Fibroblast of skin of scalp (primary cell): ENCODE measurements at regions not wholly inside any gene's neighbourhood (a gene's known extent, or its start where the extent isn't known, plus 50 kb on each side); places are given as distances from the start of the nearest gene placed in this dataset.
"Not testable (repeated sequence)": the region's sequence is repeated elsewhere in the genome, so short reads cannot be mapped to it uniquely, and the experiment has no call there.

Experiments
- DNase-seq: peaks from one replicate; pipeline ENCODE4 v3.0.0-alpha.2; 2013

GRCh38 chr7:41463770-41464470 is 239.0 kb downstream of the INHBA start:
- no peak for DNase-seq

- no peak for DNase-seq
Measured at GRCh38 chr7:41459623-41460261, 243.1 kb downstream of the INHBA start.

DNA sequence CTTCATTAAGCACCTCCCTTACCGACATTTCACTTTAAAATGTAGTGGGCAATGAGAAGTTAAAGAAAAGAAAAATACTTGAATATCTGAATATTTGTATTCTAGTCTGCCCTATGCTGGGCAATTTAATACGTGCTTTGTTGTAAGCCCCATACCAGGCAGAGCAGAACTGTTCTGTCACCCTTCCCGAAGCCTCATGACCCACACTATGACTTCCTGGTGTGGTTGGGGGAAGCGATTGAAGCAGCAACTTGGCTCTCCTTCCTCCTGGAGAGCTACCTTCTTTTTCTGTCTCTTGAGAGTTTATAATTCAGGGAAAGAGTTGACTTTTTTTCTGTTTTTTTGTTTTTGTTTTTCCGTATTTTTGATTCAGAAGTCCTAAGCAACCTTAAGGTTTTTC is 243.7 kb downstream of the INHBA start:
- no peak for DNase-seq

GRCh38 chr7:41457832-41458437 is 245.0 kb downstream of the INHBA start:
- DNase-seq: no peak

DNA sequence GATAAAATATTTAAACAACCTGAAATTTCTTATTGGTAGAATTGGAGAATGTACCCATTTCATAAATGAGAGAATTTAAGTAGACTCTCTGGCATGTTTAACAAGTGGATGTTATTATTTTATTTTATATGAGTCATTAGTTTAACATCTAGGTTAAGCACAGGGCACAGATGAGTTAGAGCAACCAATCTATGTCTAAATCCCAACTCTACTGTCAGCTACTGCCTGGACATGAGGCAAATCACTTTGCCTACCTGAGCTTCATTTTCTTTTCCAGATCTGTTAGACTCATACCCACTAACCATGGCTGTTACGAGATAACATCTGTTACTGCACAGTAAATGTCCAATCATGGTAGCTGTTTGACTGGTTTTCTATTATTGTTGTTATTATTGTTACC is 251.1 kb downstream of the INHBA start:
- peak; percentile 24 for DNase-seq

- no peak for DNase-seq
Measured at GRCh38 chr7:41449694-41450093, 253.2 kb downstream of the INHBA start.

DNA sequence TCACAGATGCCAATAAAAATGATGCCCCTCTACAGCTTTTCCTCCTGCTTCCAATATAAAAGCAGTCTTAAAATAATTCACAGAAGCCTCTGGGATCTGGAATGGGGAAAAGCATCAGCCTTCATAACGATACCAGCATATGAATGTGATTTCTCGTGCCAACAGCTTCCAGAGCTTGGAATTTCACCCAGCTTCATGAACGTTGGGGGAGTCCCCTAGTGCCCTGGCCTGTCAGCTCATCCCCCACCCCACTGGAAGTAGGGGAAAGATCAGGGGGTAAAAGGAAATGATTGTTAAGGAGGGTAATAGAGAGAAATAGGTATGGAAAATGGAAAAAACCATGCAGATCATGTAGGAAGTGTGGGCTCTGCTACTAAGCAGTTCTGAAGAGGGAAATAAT is 253.6 kb downstream of the INHBA start:
- DNase-seq: no peak

GRCh38 chr7:41448104-41448503 is 254.8 kb downstream of the INHBA start:
- peak; percentile 39 for DNase-seq

DNA sequence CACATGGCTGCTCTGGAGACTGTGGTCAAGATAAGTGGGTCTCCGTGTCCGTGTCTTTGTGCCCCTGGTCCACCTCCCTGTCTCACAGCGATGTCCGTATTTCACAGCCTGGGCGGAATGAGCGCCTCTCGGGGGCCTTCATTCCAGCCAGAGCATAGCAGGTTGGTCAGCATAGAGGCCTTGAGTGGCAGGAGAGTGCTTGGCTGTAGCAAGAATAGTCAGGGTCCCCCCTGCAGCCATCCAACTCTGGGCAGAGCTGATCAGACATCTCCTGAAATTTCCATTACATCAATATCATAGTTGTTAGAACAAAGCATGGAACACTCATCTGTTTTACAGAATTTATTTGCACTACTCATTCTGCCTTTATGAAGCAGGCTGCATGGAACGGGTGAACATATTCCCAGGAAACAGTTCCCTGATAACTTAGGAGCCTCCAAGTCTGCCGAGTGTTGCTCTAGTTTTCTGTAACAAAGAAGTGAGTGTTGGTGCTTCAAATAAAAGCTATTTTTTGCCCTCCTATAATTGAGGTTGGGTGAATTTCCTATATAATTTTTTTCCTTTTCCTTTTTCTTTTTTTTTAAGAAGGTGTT is 255.3 kb downstream of the INHBA start:
- DNase-seq: no peak

GRCh38 chr7:41446606-41447449 is 256.1 kb downstream of the INHBA start:
- peak; percentile 64 for DNase-seq

GRCh38 chr7:41445946-41446345 is 256.9 kb downstream of the INHBA start:
- no peak for DNase-seq

GRCh38 chr7:41445432-41445831 is 257.5 kb downstream of the INHBA start:
- no peak for DNase-seq

GRCh38 chr7:41439515-41439879 is 263.4 kb downstream of the INHBA start:
- DNase-seq: no peak

DNA sequence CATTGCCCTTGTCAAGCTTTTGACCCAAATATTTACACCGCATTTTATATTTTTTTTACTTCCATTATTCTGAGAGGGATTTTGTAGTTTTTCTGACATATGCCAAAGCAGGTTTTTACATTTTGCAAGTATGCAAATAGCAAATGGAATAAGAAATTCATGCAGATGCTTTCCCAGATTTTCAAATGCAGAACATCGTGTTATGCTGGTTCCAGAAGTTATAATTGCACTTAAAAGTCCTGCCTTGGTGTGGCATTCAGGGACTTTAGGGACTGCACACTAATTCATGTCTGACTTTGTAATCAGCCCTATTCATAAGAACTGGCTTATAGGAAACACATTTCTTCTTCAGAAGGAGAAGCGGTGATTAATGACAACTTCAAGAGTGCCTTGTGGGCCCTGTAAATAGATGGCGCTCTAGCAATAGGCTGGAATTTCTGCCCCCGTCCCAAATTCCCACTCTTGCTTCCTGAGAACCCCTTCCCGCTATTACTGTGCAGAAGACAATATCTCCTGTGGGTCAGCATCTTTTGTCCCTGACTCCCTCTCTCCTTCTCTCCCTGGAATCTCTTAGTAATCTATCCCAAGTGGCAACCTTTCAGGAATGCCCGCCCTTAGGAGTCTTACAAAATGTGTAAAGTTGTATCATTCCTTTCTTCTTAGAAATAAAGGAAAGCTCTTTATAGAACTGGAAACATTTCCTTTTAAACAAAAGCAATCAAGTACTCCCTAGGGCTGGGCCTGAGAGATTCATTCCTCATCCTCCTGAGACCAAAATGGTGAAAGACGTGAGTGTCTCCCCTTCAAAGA is 264.0 kb downstream of the INHBA start:
- DNase-seq: peak; percentile 49

GRCh38 chr7:41437257-41438196 is 265.4 kb downstream of the INHBA start:
- peak; percentile 33 for DNase-seq

DNA sequence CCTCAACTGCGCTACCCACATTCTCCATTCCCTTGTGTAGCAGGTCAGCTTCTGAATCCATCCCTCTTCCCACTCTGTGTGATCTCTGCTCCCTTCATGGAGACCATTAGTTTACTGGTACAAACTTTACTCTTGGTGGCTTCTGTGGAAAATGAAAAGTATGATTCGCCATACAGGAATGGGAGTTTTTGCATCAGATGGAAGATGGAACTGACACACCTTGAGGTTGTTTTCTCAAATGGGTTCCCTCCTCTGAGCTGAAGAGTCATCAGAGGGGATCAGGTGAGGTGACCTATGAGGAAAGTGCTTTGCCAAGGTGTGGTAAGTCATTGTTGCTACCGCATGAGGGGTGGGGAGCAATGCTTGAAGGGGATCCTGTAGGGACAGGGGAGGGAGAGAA is 266.8 kb downstream of the INHBA start:
- no peak for DNase-seq

DNA sequence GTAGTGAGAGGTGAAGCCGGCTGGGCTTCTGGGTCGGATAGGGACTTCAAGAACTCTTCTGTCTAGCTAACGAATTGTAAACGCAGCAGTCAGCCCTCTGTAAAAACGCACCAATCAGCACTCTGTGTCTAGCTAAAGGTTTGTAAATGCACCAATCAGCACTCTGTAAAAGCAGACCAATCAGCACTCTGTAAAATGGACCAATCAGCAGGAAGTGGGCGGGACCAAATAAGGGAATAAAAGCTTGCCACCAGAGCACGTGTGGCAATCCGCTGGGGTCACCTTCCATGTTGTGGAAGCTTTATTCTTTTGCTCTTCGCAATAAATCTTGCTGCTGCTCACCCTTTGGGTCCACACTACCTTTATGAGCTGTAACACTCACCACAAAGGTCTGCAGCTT is 267.9 kb downstream of the INHBA start:
- not testable (repeated sequence) for DNase-seq

DNA sequence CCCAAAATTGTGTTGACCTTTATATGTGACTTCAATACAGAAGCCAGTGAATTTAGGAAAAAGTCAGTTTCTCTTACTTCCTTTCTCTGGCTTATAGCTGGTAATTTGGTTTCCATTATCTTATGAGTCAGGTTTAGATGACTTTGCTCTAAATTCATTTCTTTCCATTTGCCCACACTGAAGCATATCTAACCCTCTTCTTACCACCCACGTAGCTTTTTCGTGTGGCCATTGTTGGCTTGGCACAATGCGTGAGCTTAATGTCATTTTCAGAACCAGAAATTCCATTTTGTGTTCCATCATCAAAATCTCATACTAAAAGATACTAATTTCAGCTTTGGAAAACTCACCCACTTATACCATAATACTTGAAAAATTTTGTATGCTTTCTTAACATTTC is 271.2 kb downstream of the INHBA start:
- DNase-seq: no peak

DNA sequence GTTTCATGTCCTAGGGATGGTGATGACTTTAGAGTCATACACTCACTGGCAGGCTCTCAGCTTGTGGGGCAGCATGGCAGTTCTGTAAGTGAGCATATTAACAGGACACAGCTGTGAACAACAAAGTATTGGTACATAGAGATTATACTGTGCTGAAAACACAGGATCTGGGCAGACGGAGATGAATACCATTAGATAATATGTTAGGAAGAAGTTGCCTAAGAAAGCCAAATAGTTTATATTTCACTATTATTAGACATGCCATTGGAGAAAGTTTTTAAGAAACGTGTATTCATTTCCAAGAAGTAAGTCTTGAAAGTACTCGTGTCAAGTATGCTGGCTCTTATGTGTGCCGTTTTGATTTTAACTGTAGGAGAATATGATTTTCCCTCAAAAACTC is 274.5 kb downstream of the INHBA start:
- no peak for DNase-seq

DNA sequence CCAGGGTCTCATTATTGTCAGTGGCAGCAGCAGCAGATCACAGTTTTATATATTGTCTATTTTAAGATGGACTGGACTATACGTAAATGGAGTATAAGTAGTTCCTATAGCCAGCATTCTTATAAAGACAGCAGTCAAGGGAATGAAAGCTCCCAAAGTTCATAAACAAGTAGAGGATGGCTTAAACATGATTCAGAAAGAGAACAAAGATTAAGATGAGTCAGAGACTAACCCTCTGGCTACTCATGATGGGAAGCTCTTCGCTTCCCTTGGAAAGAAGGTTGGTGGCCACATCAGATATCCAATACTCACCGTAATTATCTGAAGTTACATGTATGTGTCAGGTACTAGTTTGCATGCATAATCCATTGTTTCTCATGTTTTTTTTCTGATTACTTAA is 277.0 kb downstream of the INHBA start:
- DNase-seq: peak; percentile 84

- DNase-seq: no peak
Measured at GRCh38 chr7:41421056-41421455, 281.8 kb downstream of the INHBA start.
